H1 (cell line): ENCODE measurements at regions not wholly inside any gene's neighbourhood (a gene's known extent, or its start where the extent isn't known, plus 50 kb on each side); places are given as distances from the start of the nearest gene placed in this dataset.

Source experiments
- EP300 ChIP-seq, 2 experiments: IDR thresholded peaks; 1 replicate in 1 of 2; 2 replicates in 1 of 2; pipeline ENCODE4 v1.6.1; 2011 to 2012; ENCODE audit warnings: low read depth in 2 of 2, low read length in 2 of 2, mild to moderate bottlenecking in 2 of 2, borderline replicate concordance in 1 of 2, inconsistent platforms in 1 of 2, moderate library complexity in 1 of 2
- POLR2A ChIP-seq, 2 experiments: IDR thresholded peaks; 1 replicate in 1 of 2; 2 replicates in 1 of 2; pipeline ENCODE4 v1.6.1; 2011; ENCODE audit warnings: low read depth in 2 of 2, low read length in 2 of 2, mild to moderate bottlenecking in 2 of 2; ENCODE audit errors: control extremely low read depth in 1 of 2
- RNF2 ChIP-seq: fragments of 200-900, 300-1000 bp; sonication (generic); IDR thresholded peaks from 2 replicates; pipeline ENCODE4 v1.7.1; 2016; ENCODE audit warnings: borderline replicate concordance, low read depth, mild to moderate bottlenecking, antibody characterized with exemption, low read length; ENCODE audit not compliant: poor library complexity, severe bottlenecking; ENCODE audit errors: missing control alignments
- SIX5 ChIP-seq: IDR thresholded peaks from 2 replicates; pipeline ENCODE4 v1.6.1; 2011; ENCODE audit warnings: mild to moderate bottlenecking, low read depth, low read length
- SP2 ChIP-seq: IDR thresholded peaks from 2 replicates; pipeline ENCODE4 v1.6.1; 2012; ENCODE audit warnings: mild to moderate bottlenecking, low read length, inconsistent platforms
- TF ChIP-seq, protein P1 (sequence below), 3 experiments: IDR thresholded peaks; 1 replicate in 2 of 3; 2 replicates in 1 of 3; pipeline versions ENCODE4 v1.5.1 to v1.6.1; 2011; ENCODE audit warnings: low read length in 3 of 3, mild to moderate bottlenecking in 3 of 3, inconsistent platforms in 2 of 3, low read depth in 1 of 3, moderate library complexity in 1 of 3; ENCODE audit not compliant: insufficient read depth in 1 of 3; ENCODE audit errors: control extremely low read depth in 1 of 3

DNA sequence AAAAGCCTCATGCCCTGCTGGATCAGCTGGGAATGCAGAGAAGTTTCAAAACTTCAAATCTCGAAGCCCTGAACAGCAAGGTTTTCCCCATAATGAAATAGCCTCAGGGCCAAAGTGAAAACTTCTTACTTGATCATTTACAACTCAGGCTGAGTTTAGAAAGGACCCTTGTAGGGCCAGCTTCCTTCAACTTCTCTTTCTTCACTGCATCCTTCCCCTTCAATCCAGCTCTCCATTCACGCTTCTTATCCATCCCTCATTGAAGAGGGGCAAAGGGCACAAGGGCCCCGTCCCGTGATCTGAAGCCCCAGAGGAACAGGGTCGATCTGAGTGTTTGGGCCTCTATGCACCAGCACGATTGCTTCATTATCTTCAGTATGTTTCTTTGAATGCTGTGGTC lies 392.2 kb upstream of the CELF2 start:
- no peak for TF ChIP-seq POLR2A (IDR thresholded peaks at IDR 0.05; ENCODE audit: control extremely low read depth in 1 of 2, low read depth in 2 of 2, low read length in 2 of 2)
- TF ChIP-seq, protein P1, sequence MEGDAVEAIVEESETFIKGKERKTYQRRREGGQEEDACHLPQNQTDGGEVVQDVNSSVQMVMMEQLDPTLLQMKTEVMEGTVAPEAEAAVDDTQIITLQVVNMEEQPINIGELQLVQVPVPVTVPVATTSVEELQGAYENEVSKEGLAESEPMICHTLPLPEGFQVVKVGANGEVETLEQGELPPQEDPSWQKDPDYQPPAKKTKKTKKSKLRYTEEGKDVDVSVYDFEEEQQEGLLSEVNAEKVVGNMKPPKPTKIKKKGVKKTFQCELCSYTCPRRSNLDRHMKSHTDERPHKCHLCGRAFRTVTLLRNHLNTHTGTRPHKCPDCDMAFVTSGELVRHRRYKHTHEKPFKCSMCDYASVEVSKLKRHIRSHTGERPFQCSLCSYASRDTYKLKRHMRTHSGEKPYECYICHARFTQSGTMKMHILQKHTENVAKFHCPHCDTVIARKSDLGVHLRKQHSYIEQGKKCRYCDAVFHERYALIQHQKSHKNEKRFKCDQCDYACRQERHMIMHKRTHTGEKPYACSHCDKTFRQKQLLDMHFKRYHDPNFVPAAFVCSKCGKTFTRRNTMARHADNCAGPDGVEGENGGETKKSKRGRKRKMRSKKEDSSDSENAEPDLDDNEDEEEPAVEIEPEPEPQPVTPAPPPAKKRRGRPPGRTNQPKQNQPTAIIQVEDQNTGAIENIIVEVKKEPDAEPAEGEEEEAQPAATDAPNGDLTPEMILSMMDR (IDR thresholded peaks at IDR 0.05; ENCODE audit: control extremely low read depth in 1 of 3, insufficient read depth in 1 of 3, low read depth in 1 of 3, low read length in 3 of 3): no peak
- no peak for TF ChIP-seq EP300 (IDR thresholded peaks at IDR 0.05; ENCODE audit: borderline replicate concordance in 1 of 2, low read depth in 2 of 2, low read length in 2 of 2)
- TF ChIP-seq RNF2: no peak
- no peak for TF ChIP-seq SIX5
- no peak for TF ChIP-seq SP2
